Stomach smooth muscle (tissue), 2 donors: ENCODE measurements at regions not wholly inside any gene's neighbourhood (a gene's known extent, or its start where the extent isn't known, plus 50 kb on each side); places are given as distances from the start of the nearest gene placed in this dataset.

Experiments used
- H3K27ac ChIP-seq: one replicate; pipeline ENCODE4 v1.7.0; 2013; ENCODE audit warnings: mild to moderate bottlenecking, low read length, inconsistent platforms
- H3K27me3 ChIP-seq, 2 donors: one replicate each; pipeline ENCODE4 v1.7.0; 2013; ENCODE audit warnings: low read length in 2 of 2; ENCODE audit not compliant: insufficient read depth in 2 of 2, control insufficient read depth in 1 of 2
- H3K36me3 ChIP-seq, 2 donors: one replicate each; pipeline ENCODE4 v1.7.0; 2013; ENCODE audit warnings: low read length in 2 of 2; ENCODE audit not compliant: control insufficient read depth in 2 of 2, insufficient read depth in 2 of 2
- H3K4me1 ChIP-seq: one replicate; pipeline ENCODE4 v1.7.0; 2013; ENCODE audit warnings: low read length; ENCODE audit not compliant: control insufficient read depth, insufficient read depth
- H3K4me3 ChIP-seq, 2 donors: one replicate each; pipeline ENCODE4 v1.7.0; 2013; ENCODE audit warnings: low read length in 2 of 2
- H3K9ac ChIP-seq, 2 donors: one replicate each; pipeline ENCODE4 v1.7.0; 2013; ENCODE audit warnings: low read length in 2 of 2, mild to moderate bottlenecking in 1 of 2
- H3K9me3 ChIP-seq, 2 donors: one replicate each; pipeline ENCODE4 v1.7.0; 2013; ENCODE audit warnings: low read length in 2 of 2; ENCODE audit not compliant: control insufficient read depth in 2 of 2
- donor health status: healthy.
- donor health status: Pancreatic carcinoma.

- Histone ChIP-seq H3K9me3 (peaks cover 2 to 3% of the 10 kb centered on the region in 2 donors), H3K4me1 (peaks cover 5% of the 10 kb centered on the region), H3K27ac (no peak overlapping the region), H3K4me3 (no peak overlapping the region), H3K9ac (no peak overlapping the region), H3K36me3 (no peaks in the 10 kb centered on the region), H3K27me3 (no peaks in the 10 kb centered on the region)
These were observed 139.9 kb upstream of the PRNP start for GRCh38 chr20:4546342-4546741.

- Histone ChIP-seq H3K4me1 (peaks cover 3% of the 10 kb centered on the region), H3K4me3 (no peak overlapping the region), H3K9ac (no peak overlapping the region), H3K9me3 (peaks cover 2 to 3% of the 10 kb centered on the region in 2 donors), H3K27ac (no peak overlapping the region), H3K36me3 (no peaks in the 10 kb centered on the region), H3K27me3 (no peaks in the 10 kb centered on the region)
These were observed 140.7 kb upstream of the PRNP start for GRCh38 chr20:4545526-4545925.

- H3K9ac ChIP-seq = no peak overlapping the region
- peaks cover 2 to 3% of the 10 kb centered on the region in 2 donors for H3K9me3 ChIP-seq
- H3K4me3 ChIP-seq = no peak overlapping the region
- H3K27ac ChIP-seq = no peak overlapping the region
- no peaks in the 10 kb centered on the region for H3K36me3 ChIP-seq
- no peaks in the 10 kb centered on the region for H3K27me3 ChIP-seq
- H3K4me1 ChIP-seq = peaks cover 2% of the 10 kb centered on the region
These were observed 141.5 kb upstream of the PRNP start for GRCh38 chr20:4544765-4545164.

- Histone ChIP-seq H3K36me3 (no peaks in the 10 kb centered on the region), H3K9me3 (no peaks in the 10 kb centered on the region), H3K9ac (no peak overlapping the region), H3K4me1 (no peaks in the 10 kb centered on the region), H3K27ac (no peak overlapping the region), H3K4me3 (no peak overlapping the region), H3K27me3 (no peaks in the 10 kb centered on the region)
These were observed 144.0 kb upstream of the PRNP start for GRCh38 chr20:4542270-4542669.

GRCh38 chr20:4534315-4534714 lies 151.9 kb upstream of the PRNP start:
- Histone ChIP-seq H3K9ac (no peak overlapping the region), H3K27me3 (no peaks in the 10 kb centered on the region), H3K4me3 (no peak overlapping the region), H3K36me3 (no peaks in the 10 kb centered on the region), H3K4me1 (no peaks in the 10 kb centered on the region), H3K27ac (no peak overlapping the region), H3K9me3 (no peaks in the 10 kb centered on the region)

- no peaks in the 10 kb centered on the region for H3K9me3 ChIP-seq
- no peak overlapping the region for H3K9ac ChIP-seq
- no peak overlapping the region for H3K27ac ChIP-seq
- H3K27me3 ChIP-seq = no peaks in the 10 kb centered on the region
- no peaks in the 10 kb centered on the region for H3K4me1 ChIP-seq
- no peaks in the 10 kb centered on the region for H3K36me3 ChIP-seq
- no peak overlapping the region for H3K4me3 ChIP-seq
These were observed 152.7 kb upstream of the PRNP start for GRCh38 chr20:4533368-4534133.

GRCh38 chr20:4532772-4533171 lies 153.5 kb upstream of the PRNP start:
- Histone ChIP-seq H3K4me1 (no peaks in the 10 kb centered on the region), H3K27me3 (no peaks in the 10 kb centered on the region), H3K9me3 (no peaks in the 10 kb centered on the region), H3K9ac (no peak overlapping the region), H3K27ac (no peak overlapping the region), H3K4me3 (no peak overlapping the region), H3K36me3 (no peaks in the 10 kb centered on the region)

- Histone ChIP-seq H3K27me3 (no peaks in the 10 kb centered on the region), H3K4me1 (no peaks in the 10 kb centered on the region), H3K27ac (no peak overlapping the region), H3K36me3 (no peaks in the 10 kb centered on the region), H3K4me3 (no peak overlapping the region), H3K9me3 (no peaks in the 10 kb centered on the region), H3K9ac (no peak overlapping the region)
These were observed 161.5 kb upstream of the PRNP start for GRCh38 chr20:4524792-4525191.

GRCh38 chr20:4524307-4524706 lies 161.9 kb upstream of the PRNP start:
- Histone ChIP-seq H3K4me3 (no peak overlapping the region), H3K36me3 (no peaks in the 10 kb centered on the region), H3K27me3 (no peaks in the 10 kb centered on the region), H3K9me3 (no peaks in the 10 kb centered on the region), H3K27ac (no peak overlapping the region), H3K9ac (no peak overlapping the region), H3K4me1 (no peaks in the 10 kb centered on the region)

- H3K4me1 ChIP-seq = no peaks in the 10 kb centered on the region
- no peak overlapping the region for H3K27ac ChIP-seq
- H3K27me3 ChIP-seq = no peaks in the 10 kb centered on the region
- H3K36me3 ChIP-seq = no peaks in the 10 kb centered on the region
- H3K9ac ChIP-seq = no peak overlapping the region
- no peaks in the 10 kb centered on the region for H3K9me3 ChIP-seq
- H3K4me3 ChIP-seq = no peak overlapping the region
These were observed 163.9 kb upstream of the PRNP start for GRCh38 chr20:4522310-4522709.

GRCh38 chr20:4521170-4521968 lies 164.9 kb upstream of the PRNP start:
- Histone ChIP-seq H3K36me3 (no peaks in the 10 kb centered on the region), H3K4me3 (no peak overlapping the region), H3K4me1 (no peaks in the 10 kb centered on the region), H3K27ac (no peak overlapping the region), H3K27me3 (no peaks in the 10 kb centered on the region), H3K9me3 (no peaks in the 10 kb centered on the region), H3K9ac (no peak overlapping the region)
